Hindlimb muscle (tissue), 1 donor: ENCODE measurements at regions not wholly inside any gene's neighbourhood (a gene's known extent, or its start where the extent isn't known, plus 50 kb on each side); places are given as distances from the start of the nearest gene placed in this dataset.
"Not testable (repeated sequence)": the region's sequence is repeated elsewhere in the genome, so short reads cannot be mapped to it uniquely, and the experiment has no call there.

Experiments
- DNase-seq: peaks from one replicate; pipeline ENCODE4 v3.0.0-alpha.2; 2013

DNA sequence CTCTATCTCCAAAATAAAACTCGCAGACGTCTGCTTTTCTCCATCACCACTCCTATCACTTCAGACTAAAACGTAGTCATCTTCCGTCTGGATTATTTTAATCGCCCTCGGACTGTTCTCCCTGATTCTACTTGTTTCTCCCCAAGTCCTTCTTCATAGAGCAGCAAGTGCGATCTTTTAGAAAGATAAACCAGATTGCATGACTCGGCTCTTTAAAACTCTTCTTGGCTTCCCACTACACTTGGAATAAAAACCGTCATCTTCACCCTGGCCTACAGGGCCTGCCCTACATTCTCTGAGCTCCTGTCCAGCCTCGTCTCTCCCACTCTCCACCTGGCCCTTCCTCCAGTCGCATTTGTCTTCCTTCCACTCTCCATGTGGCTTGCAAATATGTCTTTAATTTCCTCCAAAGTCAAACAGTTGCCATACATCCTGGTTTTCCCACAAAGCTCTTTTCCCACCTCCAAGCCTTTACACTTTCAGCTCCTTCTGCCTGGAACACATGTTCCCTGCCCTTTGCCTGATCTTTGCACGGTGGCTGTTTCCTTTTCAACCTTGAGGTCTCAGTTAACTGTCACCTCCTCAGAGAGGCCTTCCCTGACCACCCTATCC lies 70.5 kb upstream of the DHX40 start:
- DNase-seq, result no peak

DNA sequence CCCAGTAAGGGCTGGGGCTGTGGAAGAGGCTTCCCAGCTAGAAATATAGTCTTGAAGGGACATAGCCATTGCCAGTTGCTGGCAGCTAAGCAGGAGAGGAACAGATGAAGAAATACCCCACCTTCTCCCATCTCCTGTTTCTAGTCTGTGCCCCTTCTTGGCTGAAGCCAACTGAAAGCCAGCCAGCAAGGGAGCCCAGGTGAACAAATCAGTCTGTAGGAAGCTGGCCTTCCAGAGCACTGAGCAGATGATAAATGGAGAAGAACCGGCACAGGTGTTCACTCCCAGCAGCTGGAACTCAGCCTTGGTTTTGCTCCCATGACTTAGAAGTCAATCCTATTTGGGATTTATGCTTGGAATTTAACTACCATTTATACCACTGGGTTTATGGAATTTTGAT lies 69.2 kb upstream of the DHX40 start:
- DNase-seq, result no peak

DNA sequence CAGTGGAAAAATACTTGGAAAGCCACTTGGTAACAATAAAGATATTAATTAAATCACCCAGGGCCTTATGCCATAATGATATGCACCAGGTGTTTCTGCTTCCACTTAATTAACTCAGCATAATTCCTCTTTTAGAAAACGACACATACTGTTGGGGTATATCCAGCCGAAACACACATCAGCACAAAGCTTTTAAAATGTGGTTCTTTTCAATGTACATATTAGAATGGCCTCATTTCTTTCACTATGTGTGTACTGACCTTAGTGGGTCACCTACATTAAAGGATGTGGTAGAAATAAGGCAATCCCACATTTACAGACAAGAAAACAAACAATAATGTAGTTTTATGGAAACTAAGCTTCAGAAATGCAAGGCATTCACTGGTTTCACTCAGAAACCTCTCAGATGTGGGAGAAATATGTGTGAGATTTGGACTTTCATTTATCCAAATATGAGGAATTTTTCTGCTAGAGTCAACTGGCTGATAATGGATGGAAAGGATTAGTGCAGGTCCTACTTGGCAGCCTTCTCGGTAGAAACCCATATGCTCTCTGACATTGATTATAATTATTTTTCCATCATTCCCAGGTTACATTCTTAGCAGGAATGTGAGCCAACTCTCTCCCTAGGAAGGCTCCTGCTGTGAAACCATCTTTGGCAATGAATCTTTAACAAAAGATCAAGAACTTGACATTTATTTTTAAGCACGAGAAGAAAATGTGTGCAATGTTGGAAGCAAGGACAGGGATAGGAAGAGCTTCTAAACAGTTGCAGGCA lies 66.7 kb upstream of the DHX40 start:
- DNase-seq, result peak; percentile 65

DNA sequence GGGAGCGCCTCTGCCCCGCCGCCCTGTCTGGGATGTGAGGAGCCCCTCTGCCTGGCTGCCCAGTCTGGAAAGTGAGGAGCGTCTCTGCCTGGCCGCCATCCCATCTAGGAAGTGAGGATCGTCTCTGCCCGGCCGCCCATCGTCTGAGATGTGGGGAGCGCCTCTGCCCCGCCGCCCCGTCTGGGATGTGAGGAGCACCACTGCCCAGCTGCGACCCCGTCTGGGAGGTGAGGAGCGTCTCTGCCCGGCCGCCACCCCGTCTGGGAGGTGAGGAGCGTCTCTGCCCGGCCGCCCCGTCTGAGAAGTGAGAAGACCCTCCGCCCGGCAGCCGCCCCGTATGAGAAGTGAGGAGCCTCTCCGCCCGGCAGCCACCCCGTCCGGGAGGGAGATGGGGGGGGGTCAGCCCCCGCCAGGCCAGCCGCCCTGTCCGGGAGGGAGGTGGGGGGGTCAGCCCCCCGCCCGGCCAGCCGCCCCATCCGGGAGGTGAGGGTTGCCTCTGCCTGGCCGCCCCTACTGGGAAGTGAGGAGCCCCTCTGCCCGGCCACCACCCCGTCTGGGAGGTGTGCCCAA lies 65.2 kb upstream of the DHX40 start:
- DNase-seq, result not testable (repeated sequence)

DNA sequence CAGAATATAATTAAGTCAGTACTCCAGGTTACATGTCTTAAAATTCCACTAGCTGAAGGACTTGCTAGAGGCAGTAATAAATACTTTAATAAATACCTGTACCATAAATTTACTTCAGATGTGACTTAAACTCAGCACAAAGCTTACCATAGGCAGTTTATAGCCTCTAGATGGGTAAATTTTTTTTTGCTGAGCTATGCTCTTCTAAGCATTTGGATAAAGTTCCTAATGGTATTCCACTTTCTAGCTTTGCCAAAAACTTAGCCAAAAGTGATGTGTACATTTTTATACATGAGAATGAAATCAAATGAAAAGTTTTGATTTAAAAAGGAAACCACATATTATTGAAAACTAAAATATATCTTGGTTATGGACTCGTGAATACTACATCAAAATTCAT lies 63.7 kb upstream of the DHX40 start:
- DNase-seq, result no peak

DNA sequence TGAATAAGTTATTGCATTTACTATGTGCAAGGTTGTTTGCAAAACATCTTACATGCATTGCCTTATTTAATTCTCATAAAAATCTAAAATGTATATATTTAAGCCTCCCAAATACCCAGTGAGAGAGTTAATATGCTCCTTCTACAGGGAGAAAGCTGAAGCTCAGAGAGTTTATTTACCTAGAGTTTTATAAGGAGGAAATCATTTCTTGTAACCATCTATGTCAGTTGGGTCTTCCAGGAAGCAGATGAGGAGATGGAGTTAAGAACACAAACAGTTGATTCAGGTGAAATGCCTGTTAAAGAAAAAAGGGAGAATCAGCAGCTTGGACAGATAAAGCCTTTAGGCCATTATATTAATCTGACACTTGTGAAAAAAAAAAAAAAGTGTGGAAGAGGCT lies 62.6 kb upstream of the DHX40 start:
- no peak for DNase-seq

DNA sequence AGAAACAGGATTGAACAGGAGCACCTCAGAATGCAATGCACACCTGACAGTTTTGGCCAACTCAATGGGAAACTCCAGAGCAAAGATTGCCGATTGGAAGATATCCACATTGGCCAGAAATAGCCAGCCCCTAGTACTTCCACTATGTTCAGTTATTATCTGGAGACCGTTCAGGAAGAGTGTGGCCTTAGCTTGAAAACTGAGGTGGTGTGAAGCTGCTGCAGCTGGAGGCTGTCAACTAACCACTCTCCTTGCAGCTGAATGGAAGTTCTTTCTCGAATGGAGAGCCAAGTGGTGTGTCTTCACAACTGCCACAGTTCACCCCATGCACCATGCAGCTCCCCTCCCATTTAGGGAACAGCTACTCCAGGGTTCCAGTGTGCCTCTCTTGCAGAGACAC lies 61.9 kb upstream of the DHX40 start:
- no peak for DNase-seq

DNA sequence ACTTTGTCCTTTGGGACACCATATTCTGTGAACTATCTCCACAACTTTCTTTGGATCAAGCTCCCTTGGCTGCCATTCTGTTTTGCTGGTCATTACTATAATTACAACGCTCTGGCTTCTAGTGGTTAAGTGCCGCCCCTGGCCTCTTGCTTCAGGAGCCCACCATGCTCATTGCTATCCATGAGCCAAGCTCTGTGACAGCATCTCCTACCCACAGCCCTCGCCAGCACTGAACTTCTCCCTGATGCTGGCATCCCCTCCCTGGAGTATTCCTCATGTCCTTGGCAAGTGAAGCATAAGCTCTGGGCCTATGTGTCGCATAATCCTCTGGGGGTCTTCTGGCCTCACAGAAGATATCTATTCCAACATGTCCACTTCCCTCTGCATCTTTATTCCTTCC lies 60.6 kb upstream of the DHX40 start:
- DNase-seq, result no peak

DNA sequence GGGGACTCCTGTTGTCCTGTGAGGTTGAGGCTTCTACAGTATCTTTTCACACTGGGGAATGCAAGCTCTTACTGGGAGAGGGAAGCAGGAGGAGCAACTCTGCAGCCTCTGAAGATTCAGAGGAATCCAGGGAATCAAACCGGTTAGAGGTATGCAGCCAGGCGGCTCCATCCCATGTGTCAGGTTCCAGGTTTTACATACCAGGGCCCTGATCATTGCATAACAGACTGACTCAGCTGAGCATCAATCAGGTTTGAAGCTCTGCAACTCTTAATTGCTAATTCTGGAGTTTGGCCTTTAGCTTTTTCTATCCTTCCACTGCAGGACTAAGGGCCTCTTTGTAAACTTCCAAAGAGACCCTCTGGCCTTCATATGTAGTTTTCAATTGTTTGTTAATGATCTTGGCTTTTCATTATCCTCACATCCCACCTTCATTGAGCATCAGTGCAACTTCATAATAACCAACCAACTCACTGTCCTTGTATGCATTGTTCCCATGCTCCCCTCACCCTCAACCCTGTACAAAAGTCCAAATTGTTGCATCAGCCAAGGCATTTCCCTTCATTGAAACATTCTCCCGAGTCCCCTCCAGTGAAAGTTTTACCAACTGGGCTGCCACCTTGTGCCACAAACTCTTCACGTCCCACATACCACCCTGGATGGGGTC lies 59.7 kb upstream of the DHX40 start:
- no peak for DNase-seq

DNA sequence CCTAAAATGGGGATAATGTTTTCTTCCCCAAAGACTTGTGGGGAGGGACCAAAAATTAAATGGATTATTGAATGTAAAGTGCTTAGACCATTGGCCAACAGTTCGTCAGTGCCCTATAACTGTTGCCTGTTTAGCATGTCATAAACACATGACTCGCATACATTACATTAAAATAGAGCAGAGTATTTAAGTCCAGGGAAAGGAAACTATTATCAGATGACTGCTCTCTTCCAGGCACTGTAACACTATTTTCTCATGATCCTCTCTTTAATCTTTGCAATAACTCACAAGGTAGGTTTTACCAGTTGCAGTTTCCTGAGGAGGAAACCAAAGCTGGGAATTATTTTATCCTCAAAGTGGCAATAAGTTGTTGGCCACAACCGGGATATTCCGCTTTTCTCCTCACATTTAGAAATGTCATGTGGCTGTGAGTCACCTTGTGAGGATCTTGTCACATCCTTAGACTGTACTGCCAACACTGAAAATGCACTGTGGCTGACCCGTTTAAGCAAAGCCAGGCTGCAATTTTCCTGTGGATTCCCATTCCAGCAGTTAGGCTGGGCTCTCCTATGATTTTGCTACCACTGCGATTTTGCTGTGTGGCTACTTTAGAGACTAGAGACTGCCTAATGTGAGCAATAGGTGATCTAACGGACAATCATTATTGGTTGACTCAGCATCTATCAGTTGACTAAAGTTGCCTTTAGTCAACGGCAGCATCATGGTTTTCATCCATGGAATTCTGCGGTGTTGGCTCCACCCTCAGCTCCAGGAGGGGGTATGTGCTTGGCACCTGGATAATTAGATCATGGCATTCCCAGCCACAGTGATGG lies 58.3 kb upstream of the DHX40 start:
- peak; percentile 59 for DNase-seq

DNA sequence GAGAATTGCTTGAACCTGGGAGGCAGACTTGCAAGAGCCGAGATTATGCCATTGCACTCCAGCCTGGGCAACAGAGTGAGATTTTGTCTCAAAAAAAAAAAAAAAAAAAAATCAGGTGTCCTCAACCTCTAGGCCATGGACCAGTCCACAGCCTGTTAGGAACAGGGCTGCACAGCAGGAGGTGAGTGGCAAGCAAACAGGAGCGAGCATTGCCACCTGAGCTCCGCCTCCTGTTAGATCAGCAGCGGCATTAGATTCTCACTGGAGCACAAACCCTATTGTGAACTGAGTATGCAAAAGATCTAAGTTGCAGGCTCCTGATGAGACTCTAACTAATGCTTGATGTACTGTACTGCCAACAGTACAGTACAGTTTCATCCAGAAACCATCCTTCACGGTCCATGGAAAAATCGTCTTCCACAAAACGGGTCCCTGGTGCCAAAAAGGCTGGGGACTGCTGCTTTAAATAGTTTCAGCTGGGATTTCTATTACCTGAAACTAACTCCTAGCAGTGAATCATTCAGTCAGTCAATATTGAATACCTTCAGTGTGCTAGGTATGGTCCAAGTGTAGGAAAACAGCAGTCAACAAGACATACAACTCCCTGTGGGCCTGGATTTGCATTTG lies 56.3 kb upstream of the DHX40 start:
- DNase-seq, result peak; percentile 63

DNA sequence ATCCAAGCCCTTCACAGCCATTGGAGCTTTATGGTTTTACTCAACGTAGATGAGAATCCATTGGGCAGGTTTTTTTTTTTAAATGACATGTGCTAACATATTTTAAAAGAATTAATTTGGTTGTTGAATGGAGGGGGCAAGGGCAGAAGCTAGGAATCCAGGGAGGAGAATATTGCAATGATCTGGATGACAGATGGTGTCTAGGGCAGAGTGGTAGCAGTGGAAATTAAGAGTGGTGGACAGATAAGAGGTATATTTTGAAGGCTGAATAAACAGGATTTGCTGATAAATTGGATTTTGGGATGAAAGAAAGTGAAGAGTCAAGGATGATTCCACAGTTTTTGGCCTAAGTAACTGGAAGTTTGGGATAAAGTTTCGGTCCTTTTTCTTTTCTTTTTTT lies 54.8 kb upstream of the DHX40 start:
- DNase-seq, result no peak

DNA sequence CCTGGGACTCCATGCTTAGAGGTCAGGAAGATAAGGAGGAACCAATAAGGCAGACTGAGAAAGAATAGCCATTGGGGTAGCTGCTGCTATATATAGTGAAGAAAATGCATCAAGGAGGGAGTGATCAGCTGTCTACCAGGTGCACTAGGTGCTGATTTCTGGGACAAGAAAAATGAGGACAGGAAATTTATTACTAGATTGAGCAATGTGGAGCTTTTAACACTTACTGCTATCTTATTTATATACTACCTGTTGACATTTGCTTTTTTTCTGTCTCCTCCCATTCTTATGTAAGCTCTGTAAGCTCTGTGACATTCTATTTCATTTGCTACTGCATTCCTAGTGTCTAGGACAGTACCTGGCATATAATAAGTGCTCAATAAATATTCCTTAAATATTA lies 53.7 kb upstream of the DHX40 start:
- no peak for DNase-seq

DNA sequence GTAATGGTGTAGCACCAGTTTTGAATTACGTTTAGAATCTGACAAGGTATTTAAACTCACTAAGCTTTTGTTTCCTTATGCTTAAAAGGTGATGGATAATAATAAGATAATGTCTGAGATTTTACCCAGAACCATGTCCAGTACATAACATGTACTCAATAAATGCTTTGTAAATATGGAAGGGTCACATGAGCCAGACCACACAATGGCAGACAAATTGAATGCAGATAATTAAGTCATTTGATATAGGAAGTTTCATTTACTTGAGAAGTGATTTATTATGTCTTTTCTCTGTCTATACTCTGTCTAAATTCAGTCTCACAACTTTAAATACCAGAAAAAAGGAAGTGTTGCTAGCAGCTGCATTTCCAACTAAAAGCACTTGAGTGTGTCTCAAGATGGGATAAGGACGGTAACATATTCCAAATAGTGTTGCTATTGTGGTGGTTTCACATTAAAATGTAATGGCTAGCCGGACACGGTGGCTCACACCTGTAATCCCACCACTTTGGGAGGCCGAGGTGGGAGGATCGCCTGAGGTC lies 52.5 kb upstream of the DHX40 start:
- DNase-seq, result no peak

DNA sequence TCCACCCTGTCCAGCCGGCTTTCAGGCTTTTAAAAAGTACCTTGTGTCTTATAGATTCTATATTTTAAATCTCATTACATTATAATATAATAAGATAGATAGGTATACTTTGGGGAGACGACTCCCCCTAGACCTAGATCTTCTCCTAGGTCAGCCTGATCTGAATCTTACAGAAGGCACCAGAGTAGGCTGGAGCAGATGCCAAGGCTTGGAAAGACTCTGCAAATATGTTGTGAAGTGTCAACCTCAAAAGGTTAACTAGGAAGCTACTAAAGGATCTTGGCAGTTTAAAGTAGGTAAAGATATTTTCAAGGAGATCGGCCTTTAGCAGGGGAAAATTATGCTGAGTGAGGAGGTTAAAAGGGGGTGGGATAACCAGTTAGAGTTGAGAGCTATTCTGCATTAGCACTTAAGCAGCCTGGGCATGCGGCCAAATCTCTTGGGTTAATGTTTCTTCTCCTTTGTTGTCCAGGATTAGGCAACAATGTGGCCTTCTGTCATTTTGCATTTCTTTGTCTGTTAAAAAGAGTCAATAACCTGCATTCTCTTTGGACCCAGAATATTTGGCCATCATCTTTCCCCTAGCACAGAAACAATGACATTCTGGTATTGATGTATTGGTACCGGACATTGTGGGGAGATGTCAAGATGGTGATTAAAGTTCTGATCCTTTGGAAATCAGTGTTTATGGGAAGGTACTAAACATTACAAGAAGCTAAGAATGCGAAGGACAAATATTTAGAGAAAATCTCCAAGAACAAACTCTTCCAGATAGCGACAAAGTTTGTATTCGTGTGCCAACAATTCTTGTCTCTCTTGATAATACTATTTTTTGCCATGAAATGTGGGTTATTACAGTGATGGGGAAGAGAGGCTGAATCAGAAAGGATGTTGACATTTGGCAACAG lies 51.2 kb upstream of the DHX40 start:
- DNase-seq, result peak; percentile 58
